ENCODE measurements at regions not wholly inside any gene's neighbourhood (a gene's known extent, or its start where the extent isn't known, plus 50 kb on each side); places are given as distances from the start of the nearest gene placed in this dataset.

GRCh38 chr2:187228986-187229385, 219.1 kb downstream of the CALCRL start:
- TF ChIP-seq POLR2A (IDR thresholded peaks at IDR 0.05) (no peak), CTCF (IDR thresholded peaks at IDR 0.05) (no peak), EP300 (IDR thresholded peaks at IDR 0.05) (no peak)

Measured in tibial nerve (tissue), 4 donors.